Upper lobe of left lung (tissue), 6 donors: ENCODE measurements at regions not wholly inside any gene's neighbourhood (a gene's known extent, or its start where the extent isn't known, plus 50 kb on each side); places are given as distances from the start of the nearest gene placed in this dataset.

Source experiments
- ATAC-seq, 2 donors: fragments of 200-7000 bp; cut with Tn5 transposase; one replicate each; pipeline ENCODE4 v1.9.1; 2022; ENCODE audit warnings: mild to moderate bottlenecking in 2 of 2, moderate library complexity in 2 of 2; ENCODE audit not compliant: low FRiP score in 2 of 2
- DNase-seq, 2 donors: peaks; one replicate each; pipeline ENCODE4 v3.0.0-alpha.2; 2019 to 2020
- H3K27ac ChIP-seq, 4 donors: fragments of 200-600 bp; sonication (generic); one replicate each; pipeline ENCODE4 v1.5.1; 2016 to 2019
- H3K27me3 ChIP-seq, 4 donors: fragments of 200-600 bp; sonication (generic); one replicate each; pipeline ENCODE4 v1.5.1; 2017 to 2019
- H3K36me3 ChIP-seq, 4 donors: fragments of 200-600 bp; sonication (generic); one replicate each; pipeline ENCODE4 v1.5.1; 2016 to 2019
- H3K4me1 ChIP-seq, 4 donors: fragments of 200-600 bp; sonication (generic); one replicate each; pipeline ENCODE4 v1.5.1; 2018 to 2019
- H3K4me3 ChIP-seq, 4 donors: fragments of 200-600 bp; sonication (generic); one replicate each; pipeline ENCODE4 v1.5.1; 2017 to 2019; ENCODE audit warnings: mild to moderate bottlenecking in 2 of 4, moderate library complexity in 1 of 4
- H3K9me3 ChIP-seq, 4 donors: fragments of 200-600 bp; sonication (generic); one replicate each; pipeline ENCODE4 v1.5.1; 2018 to 2019
- CTCF ChIP-seq, 6 experiments: fragments of 450-650 bp in 4 of 6; fragments of 200-600 bp in 2 of 6; sonication (generic) in 2 of 6; IDR thresholded peaks; one replicate each; pipeline ENCODE4 v1.5.1; 2016 to 2019; ENCODE audit warnings: antibody characterized with exemption in 6 of 6
- EP300 ChIP-seq, 4 donors: sonication (generic); formaldehyde crosslinking; IDR thresholded peaks; one replicate each; pipeline ENCODE4 v1.5.1; 2017; ENCODE audit warnings: antibody characterized with exemption in 4 of 4, control low read depth in 2 of 4
- POLR2A ChIP-seq, 4 donors: fragments of 450-650 bp; IDR thresholded peaks; one replicate each; pipeline ENCODE4 v1.5.1; 2016 to 2017; ENCODE audit warnings: antibody characterized with exemption in 4 of 4, mild to moderate bottlenecking in 2 of 4
- POLR2AphosphoS5 ChIP-seq, 2 donors: sonication (generic); formaldehyde crosslinking; IDR thresholded peaks; one replicate each; pipeline ENCODE4 v1.5.1; 2017; ENCODE audit warnings: antibody characterized with exemption in 2 of 2
- WGBS, 2 donors: methylation state at CpG; one replicate each; pipeline ENCODE4 v1.1.5; 2017 to 2018; 5-methylcytosine and 5-hydroxymethylcytosine counted together
- donor health status: DM: no; HTN: no; CAD: no; lungs with moderate emphysema.
- donor health status: DM: no; HTN: yes; CAD: no; lungs with severe emphysema.

DNA sequence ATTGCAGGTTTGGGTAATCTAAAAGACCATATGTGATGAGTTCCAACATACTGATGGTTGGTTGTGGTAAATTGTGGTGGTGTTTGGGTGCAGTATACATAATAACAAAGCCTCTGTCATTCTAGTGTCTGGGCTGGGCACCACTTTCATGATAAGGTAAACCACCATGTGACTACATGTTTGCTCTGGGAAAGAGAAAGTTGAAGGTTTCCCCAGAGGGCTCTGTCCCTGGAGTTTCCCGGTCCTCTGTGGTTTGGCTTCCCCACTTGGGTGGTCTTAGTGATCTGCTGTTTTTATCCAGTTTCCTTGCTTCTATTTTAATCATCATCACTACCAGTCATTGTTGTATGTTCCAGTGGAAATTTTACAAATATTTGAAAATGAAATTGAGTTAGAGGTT, 55.9 kb upstream of the TSPAN2 start:
- no peaks in the 10 kb centered on the region for H3K36me3 ChIP-seq
- no peak for TF ChIP-seq POLR2AphosphoS5 (IDR thresholded peaks at IDR 0.05)
- no peak for TF ChIP-seq EP300 (IDR thresholded peaks at IDR 0.05)
- no peak for TF ChIP-seq POLR2A (IDR thresholded peaks at IDR 0.05)
- TF ChIP-seq CTCF (IDR thresholded peaks at IDR 0.05) = no peak
- no peaks in the 10 kb centered on the region for H3K4me1 ChIP-seq
- ATAC-seq (no peak), DNase-seq (no peak)
- 38 to 57% methylated on average over 1 of the region's 1 CpG for WGBS, 2 donors
- H3K4me3 ChIP-seq = no peak overlapping the region
- no peaks in the 10 kb centered on the region for H3K27me3 ChIP-seq
- no peak overlapping the region for H3K27ac ChIP-seq
- H3K9me3 ChIP-seq = no peaks in the 10 kb centered on the region

GRCh38 chr1:115144176-115144575, 54.9 kb upstream of the TSPAN2 start:
- TF ChIP-seq CTCF (IDR thresholded peaks at IDR 0.05) (no peak), POLR2A (IDR thresholded peaks at IDR 0.05) (no peak), EP300 (IDR thresholded peaks at IDR 0.05) (no peak), POLR2AphosphoS5 (IDR thresholded peaks at IDR 0.05) (no peak)

GRCh38 chr1:115142616-115143015, 53.3 kb upstream of the TSPAN2 start:
- no peak overlapping the region for H3K27ac ChIP-seq

More at GRCh38 chr1:115144176-115144575, 54.9 kb upstream of the TSPAN2 start:
- Histone ChIP-seq H3K9me3 (no peaks in the 10 kb centered on the region), H3K27ac (no peak overlapping the region), H3K4me1 (peaks cover 0 to under 1% (median 0%) of the 10 kb centered on the region in 4 donors), H3K4me3 (no peak overlapping the region), H3K27me3 (no peaks in the 10 kb centered on the region), H3K36me3 (no peaks in the 10 kb centered on the region)
- DNase-seq = no peak
- no peak for ATAC-seq
- 85 to 89% methylated on average over 2 of the region's 2 CpGs for WGBS, 2 donors

DNA sequence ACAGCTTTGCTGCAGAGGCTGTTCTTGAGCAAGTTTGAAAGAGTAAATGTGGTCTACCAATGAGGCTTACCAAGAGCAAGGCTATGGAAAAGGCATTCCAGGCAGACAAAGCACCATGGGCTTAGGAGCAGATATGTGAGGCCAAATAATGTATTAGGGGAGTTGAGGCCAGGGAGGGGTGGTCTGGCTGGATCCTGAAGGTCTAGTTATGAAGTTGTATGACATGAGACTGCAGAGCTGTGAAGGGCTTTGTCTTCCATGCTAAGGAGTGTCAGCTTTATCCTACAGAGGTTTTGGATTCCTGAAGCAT, 51.8 kb upstream of the TSPAN2 start:
- no peak for ATAC-seq
- Histone ChIP-seq H3K27ac (no peak overlapping the region), H3K9me3 (no peaks in the 10 kb centered on the region), H3K27me3 (no peaks in the 10 kb centered on the region), H3K36me3 (no peaks in the 10 kb centered on the region), H3K4me3 (no peak overlapping the region), H3K4me1 (peaks cover 0 to 2% (median 0%) of the 10 kb centered on the region in 4 donors)
- no peak for TF ChIP-seq CTCF (IDR thresholded peaks at IDR 0.05)
- TF ChIP-seq EP300 (IDR thresholded peaks at IDR 0.05) = no peak
- no peak for TF ChIP-seq POLR2A (IDR thresholded peaks at IDR 0.05)
- no peak for TF ChIP-seq POLR2AphosphoS5 (IDR thresholded peaks at IDR 0.05)
- no peak for DNase-seq

More at GRCh38 chr1:115142616-115143015, 53.3 kb upstream of the TSPAN2 start:
- DNase-seq (no peak), ATAC-seq (no peak)
- H3K27me3 ChIP-seq = no peaks in the 10 kb centered on the region
- WGBS, 2 donors = 75 to 86% methylated on average over 3 of the region's 3 CpGs
- no peak for TF ChIP-seq POLR2A (IDR thresholded peaks at IDR 0.05)
- TF ChIP-seq EP300 (IDR thresholded peaks at IDR 0.05) = no peak
- no peak for TF ChIP-seq POLR2AphosphoS5 (IDR thresholded peaks at IDR 0.05)
- no peak for TF ChIP-seq CTCF (IDR thresholded peaks at IDR 0.05)
- H3K4me1 ChIP-seq = peaks cover 0 to 2% (median 0%) of the 10 kb centered on the region in 4 donors
- no peak overlapping the region for H3K4me3 ChIP-seq
- no peaks in the 10 kb centered on the region for H3K36me3 ChIP-seq
- H3K9me3 ChIP-seq = no peaks in the 10 kb centered on the region

- H3K36me3 ChIP-seq = no peaks in the 10 kb centered on the region
- no peak overlapping the region for H3K4me3 ChIP-seq
- H3K27me3 ChIP-seq = no peaks in the 10 kb centered on the region
- no peak for ATAC-seq
- no peaks in the 10 kb centered on the region for H3K9me3 ChIP-seq
- TF ChIP-seq POLR2A (IDR thresholded peaks at IDR 0.05) (no peak), EP300 (IDR thresholded peaks at IDR 0.05) (no peak), POLR2AphosphoS5 (IDR thresholded peaks at IDR 0.05) (no peak), CTCF (IDR thresholded peaks at IDR 0.05) (no peak)
- WGBS, 2 donors = 85 to 92% methylated on average over 2 of the region's 2 CpGs
- H3K27ac ChIP-seq = no peak overlapping the region
- peaks cover 0 to 2% (median 0%) of the 10 kb centered on the region in 4 donors for H3K4me1 ChIP-seq
- DNase-seq = no peak
These were observed 51.3 kb upstream of the TSPAN2 start for GRCh38 chr1:115140442-115141144.
